B cell (primary cell): ENCODE measurements at regions not wholly inside any gene's neighbourhood (a gene's known extent, or its start where the extent isn't known, plus 50 kb on each side); places are given as distances from the start of the nearest gene placed in this dataset.

Source experiments
- ATAC-seq: fragments of 200-7000 bp; cut with Tn5 transposase; one replicate; pipeline ENCODE4 v1.10.0; 2021; ENCODE audit warnings: low read depth, mild to moderate bottlenecking, moderate number of reproducible peaks, moderate library complexity
- CTCF ChIA-PET: fragments of 350-600 bp; sonication (Branson Sonifier 250); formaldehyde crosslinking; loops from one replicate; lab custom pipeline; 2021; ENCODE audit warnings: antibody characterized with exemption, inconsistent platforms; lab: Charles Lee
- POLR2A ChIA-PET: fragments of 350-600 bp; sonication (Branson Sonifier 250); formaldehyde crosslinking; loops from one replicate; lab custom pipeline; 2021; ENCODE audit warnings: antibody characterized with exemption; lab: Charles Lee
- DNase-seq: peaks from one replicate; pipeline ENCODE4 v3.0.0; 2013
- H2AFZ ChIP-seq: 2 replicates; pipeline ENCODE4 v1.6.1; 2012; ENCODE audit warnings: mild to moderate bottlenecking, low read depth, low read length; ENCODE audit not compliant: insufficient read depth, poor library complexity, severe bottlenecking
- H3K27ac ChIP-seq, 2 donors: 1 replicate in 1 of 2; 2 replicates in 1 of 2; pipeline ENCODE4 v1.5.1; 2012 to 2013; ENCODE audit warnings: low read length in 2 of 2, mild to moderate bottlenecking in 2 of 2, moderate library complexity in 1 of 2
- H3K27me3 ChIP-seq, 4 experiments: fragments of 200-600 bp in 1 of 4; sonication (generic) in 1 of 4; replicated peaks in 1 of 4; 1 replicate in 2 of 4; 2 replicates in 2 of 4; pipeline versions ENCODE4 v1.6.1 to v1.7.0; 2013 to 2016; ENCODE audit warnings: low read length in 3 of 4, mild to moderate bottlenecking in 2 of 4, mixed read lengths in 1 of 4, moderate library complexity in 1 of 4; ENCODE audit not compliant: insufficient read depth in 4 of 4, control insufficient read depth in 3 of 4; ENCODE audit errors: control extremely low read depth in 1 of 4
- H3K36me3 ChIP-seq, 2 experiments: replicated peaks in 1 of 2; 1 replicate in 1 of 2; 2 replicates in 1 of 2; pipeline versions ENCODE4 v1.6.1 to v1.7.1; 2013; ENCODE audit warnings: low read length in 1 of 2; ENCODE audit not compliant: insufficient read depth in 2 of 2, control insufficient read depth in 1 of 2; ENCODE audit errors: control extremely low read depth in 1 of 2, extremely low read depth in 1 of 2
- H3K4me1 ChIP-seq, 2 donors: fragments of 200-600 bp in 1 of 2; sonication (generic) in 1 of 2; 1 replicate in 1 of 2; 2 replicates in 1 of 2; pipeline versions ENCODE4 v1.5.1 to v1.6.1; 2013 to 2017; ENCODE audit warnings: low read length in 2 of 2; ENCODE audit not compliant: control insufficient read depth in 2 of 2, insufficient read depth in 2 of 2
- H3K4me2 ChIP-seq: replicated peaks from 2 replicates; pipeline ENCODE3; 2012; ENCODE audit warnings: mild to moderate bottlenecking, low read depth, low read length; ENCODE audit not compliant: poor library complexity, severe bottlenecking
- H3K4me3 ChIP-seq, 5 experiments: fragments of 200-600 bp in 1 of 5; sonication (generic) in 1 of 5; 1 replicate in 3 of 5; 2 replicates in 2 of 5; pipeline versions ENCODE4 v1.5.1 to v1.7.0; 2011 to 2016; ENCODE audit warnings: low read length in 4 of 5, mild to moderate bottlenecking in 4 of 5, low read depth in 2 of 5, control low read depth in 1 of 5, moderate library complexity in 1 of 5; ENCODE audit not compliant: insufficient read depth in 1 of 5; ENCODE audit errors: control extremely low read depth in 1 of 5, extremely low read depth in 1 of 5
- H3K79me2 ChIP-seq: fragments of 200-600 bp; sonication (generic); one replicate; pipeline ENCODE4 v1.6.0; 2016; ENCODE audit warnings: low read length; ENCODE audit not compliant: control insufficient read depth, insufficient read depth
- H3K9ac ChIP-seq: fragments of 200-600 bp; sonication (generic); 2 replicates; pipeline ENCODE4 v1.6.1; 2017; ENCODE audit warnings: mild to moderate bottlenecking, low read length, moderate library complexity
- H3K9me3 ChIP-seq, 3 donors: one replicate each; pipeline versions ENCODE4 v1.6.1 to v1.7.1; 2013; ENCODE audit warnings: low read length in 2 of 3; ENCODE audit not compliant: control insufficient read depth in 2 of 3, insufficient read depth in 1 of 3; ENCODE audit errors: control extremely low read depth in 1 of 3
- H4K20me1 ChIP-seq: 2 replicates; pipeline ENCODE4 v1.6.0; 2012; ENCODE audit warnings: mild to moderate bottlenecking, low read length; ENCODE audit not compliant: insufficient read depth, control insufficient read depth, poor library complexity, severe bottlenecking
- H3K27ac Mint-ChIP-seq: one replicate; pipeline ENCODE4 v1.8.0; 2021; ENCODE audit warnings: mixed read lengths
- H3K27me3 Mint-ChIP-seq: one replicate; pipeline ENCODE4 v1.8.0; 2021; ENCODE audit warnings: mixed read lengths
- H3K4me1 Mint-ChIP-seq: one replicate; pipeline ENCODE4 v1.8.0; 2021; ENCODE audit warnings: mixed read lengths
- H3K4me3 Mint-ChIP-seq: one replicate; pipeline ENCODE4 v1.8.0; 2021; ENCODE audit warnings: mixed read lengths
- H3K9me3 Mint-ChIP-seq: one replicate; pipeline ENCODE4 v1.8.0; 2022; ENCODE audit warnings: mixed read lengths; ENCODE audit not compliant: insufficient read depth
- EZH2 ChIP-seq: IDR thresholded peaks from 2 replicates; pipeline ENCODE4 v1.6.1; 2012; ENCODE audit warnings: borderline replicate concordance, low read depth, mild to moderate bottlenecking, moderate library complexity, low read length; ENCODE audit not compliant: insufficient read depth, poor library complexity, severe bottlenecking
- WGBS: methylation state at CpG from one replicate; pipeline ENCODE4 v1.1.5; 2013; ENCODE audit warnings: missing lambda C conversion rate; ENCODE audit not compliant: insufficient coverage; 5-methylcytosine and 5-hydroxymethylcytosine counted together
- intact Hi-C: fragments of 100-400 bp; cut with micrococcal nuclease; formaldehyde crosslinking; loops from one replicate; pipeline ENCODE4 v1.10.0; 2022
- TF ChIP-seq, protein P1 (sequence below): fragments of 200-600 bp; IDR thresholded peaks from one replicate; pipeline ENCODE4 v1.8.0; 2022; ENCODE audit warnings: antibody characterized with exemption, mild to moderate bottlenecking

GRCh38 chr9:749716-750115 lies 91.8 kb upstream of the DMRT1 start:
- WGBS: no CpG with 5 or more reads among the region's 5 CpGs
- H3K27ac Mint-ChIP-seq: no peak overlapping the region
- no peaks in the 10 kb centered on the region for H3K9me3 Mint-ChIP-seq
- no peak overlapping the region for H3K4me3 ChIP-seq
- no peak for DNase-seq
- H3K4me3 Mint-ChIP-seq: peak overlapping the region; percentile 33
- H3K27me3 Mint-ChIP-seq: no peaks in the 10 kb centered on the region
- no peak for ATAC-seq
- no peak overlapping the region for H3K9ac ChIP-seq
- H3K4me1 Mint-ChIP-seq: peaks cover 28% of the 10 kb centered on the region
- peaks cover 11 to 27% of the 10 kb centered on the region in 2 donors for H3K4me1 ChIP-seq
- no peak overlapping the region for H3K27ac ChIP-seq
- H4K20me1 ChIP-seq: no peaks in the 10 kb centered on the region
- ChIA-PET POLR2A (no interaction called here), CTCF (interaction anchor here (1.0 to 1.8 kb wide), 3 partner anchors 8 to 15 kb away, joined by 3 to 8 read pairs (median 3); no protein-coding TSS in a partner anchor)
- no peak overlapping the region for H3K4me2 ChIP-seq
- TF ChIP-seq, protein P1, sequence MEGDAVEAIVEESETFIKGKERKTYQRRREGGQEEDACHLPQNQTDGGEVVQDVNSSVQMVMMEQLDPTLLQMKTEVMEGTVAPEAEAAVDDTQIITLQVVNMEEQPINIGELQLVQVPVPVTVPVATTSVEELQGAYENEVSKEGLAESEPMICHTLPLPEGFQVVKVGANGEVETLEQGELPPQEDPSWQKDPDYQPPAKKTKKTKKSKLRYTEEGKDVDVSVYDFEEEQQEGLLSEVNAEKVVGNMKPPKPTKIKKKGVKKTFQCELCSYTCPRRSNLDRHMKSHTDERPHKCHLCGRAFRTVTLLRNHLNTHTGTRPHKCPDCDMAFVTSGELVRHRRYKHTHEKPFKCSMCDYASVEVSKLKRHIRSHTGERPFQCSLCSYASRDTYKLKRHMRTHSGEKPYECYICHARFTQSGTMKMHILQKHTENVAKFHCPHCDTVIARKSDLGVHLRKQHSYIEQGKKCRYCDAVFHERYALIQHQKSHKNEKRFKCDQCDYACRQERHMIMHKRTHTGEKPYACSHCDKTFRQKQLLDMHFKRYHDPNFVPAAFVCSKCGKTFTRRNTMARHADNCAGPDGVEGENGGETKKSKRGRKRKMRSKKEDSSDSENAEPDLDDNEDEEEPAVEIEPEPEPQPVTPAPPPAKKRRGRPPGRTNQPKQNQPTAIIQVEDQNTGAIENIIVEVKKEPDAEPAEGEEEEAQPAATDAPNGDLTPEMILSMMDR: no peak
- TF ChIP-seq EZH2: no peak
- no peaks in the 10 kb centered on the region for H3K9me3 ChIP-seq
- H3K79me2 ChIP-seq: no peaks in the 10 kb centered on the region
- H3K27me3 ChIP-seq: no peaks in the 10 kb centered on the region
- intact Hi-C loops: no loop called here
- H3K36me3 ChIP-seq: no peaks in the 10 kb centered on the region
- H2AFZ ChIP-seq: no peak overlapping the region

DNA sequence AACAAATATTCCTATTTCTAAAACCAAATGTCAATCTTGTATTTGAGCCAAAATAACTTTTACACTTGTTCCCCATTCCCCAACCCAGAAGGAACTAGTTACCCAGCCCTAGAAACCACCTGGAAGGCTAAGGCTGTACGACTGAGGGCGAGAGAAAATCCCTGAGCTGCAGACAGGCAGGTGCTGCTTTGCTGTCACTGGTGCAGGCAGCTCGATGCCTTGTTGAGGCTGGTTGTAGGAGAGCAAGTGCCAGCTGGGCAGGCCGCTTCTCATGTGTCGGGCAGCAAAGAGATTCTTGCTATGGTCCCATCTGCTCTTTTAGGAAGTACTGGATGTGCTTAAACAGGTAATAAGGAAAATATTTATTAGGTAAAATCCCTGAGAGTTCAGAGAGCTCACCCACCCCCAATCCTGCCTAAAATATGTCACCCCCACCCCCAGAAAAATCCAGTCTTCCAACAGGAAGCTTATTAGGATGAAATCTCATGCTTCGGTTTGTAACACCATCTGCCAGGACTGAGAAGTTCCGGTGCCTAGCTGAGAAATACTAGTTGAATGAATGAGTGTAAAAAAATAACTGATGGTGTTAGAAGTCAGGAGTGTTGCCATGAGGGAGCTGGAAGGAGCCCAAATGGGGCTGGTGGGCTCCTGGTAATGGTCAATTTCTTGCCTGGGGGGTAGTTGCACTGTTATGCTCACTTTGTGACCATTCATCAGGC lies 91.1 kb upstream of the DMRT1 start:
- no peaks in the 10 kb centered on the region for H3K36me3 ChIP-seq
- no peaks in the 10 kb centered on the region for H4K20me1 ChIP-seq
- no peak overlapping the region for H3K27ac ChIP-seq
- H3K79me2 ChIP-seq: no peaks in the 10 kb centered on the region
- POLR2A ChIA-PET: no interaction called here
- Mint-ChIP-seq H3K9me3 (no peaks in the 10 kb centered on the region), H3K4me1 (peaks cover 28% of the 10 kb centered on the region), H3K27ac (no peak overlapping the region), H3K4me3 (peak overlapping the region; percentile 35), H3K27me3 (no peaks in the 10 kb centered on the region)
- ATAC-seq (no peak), DNase-seq (no peak)
- intact Hi-C loops: no loop called here
- no peak overlapping the region for H3K9ac ChIP-seq
- TF ChIP-seq, protein P1: no peak
- no peak for TF ChIP-seq EZH2
- H3K27me3 ChIP-seq: no peaks in the 10 kb centered on the region
- 14% methylated on average over 6 of the region's 7 CpGs for WGBS
- no peaks in the 10 kb centered on the region for H3K9me3 ChIP-seq
- peaks cover 11 to 27% of the 10 kb centered on the region in 2 donors for H3K4me1 ChIP-seq
- no peak overlapping the region for H2AFZ ChIP-seq
- H3K4me2 ChIP-seq: no peak overlapping the region
- CTCF ChIA-PET: interaction anchor here (1.0 to 1.8 kb wide), 2 partner anchors 11 to 14 kb away, joined by 3 to 8 read pairs; no protein-coding TSS in a partner anchor
- no peak overlapping the region for H3K4me3 ChIP-seq
